SK-N-SH (cell line): ENCODE measurements at regions not wholly inside any gene's neighbourhood (a gene's known extent, or its start where the extent isn't known, plus 50 kb on each side); places are given as distances from the start of the nearest gene placed in this dataset.

Experiments
- CTCF ChIA-PET: fragments of 300-600, 350-600 bp; formaldehyde crosslinking; extraction: SDS; loops from one replicate; lab custom pipeline; 2021; lab: Yijun Ruan, JAX
- POLR2A ChIA-PET: fragments of 350-600 bp; sonication (Branson Sonifier 250); formaldehyde crosslinking; extraction: SDS; loops from one replicate; lab custom pipeline; 2020; ENCODE audit warnings: antibody characterized with exemption, inconsistent platforms; lab: Yijun Ruan, JAX
- DNase-seq: peaks from one replicate; pipeline ENCODE4 v3.0.0; 2012
- H2AFZ ChIP-seq: fragments of 200-600 bp; sonication (generic); 2 replicates; pipeline ENCODE4 v1.8.1; 2016; ENCODE audit warnings: antibody characterized with exemption, mild to moderate bottlenecking, low read depth
- H3F3A ChIP-seq: fragments of 200-600 bp; sonication (generic); replicated peaks from 2 replicates; pipeline ENCODE3; 2016; ENCODE audit warnings: antibody characterized with exemption, mild to moderate bottlenecking; ENCODE audit not compliant: insufficient read depth
- H3K27ac ChIP-seq, 2 experiments: fragments of 200-500 bp in 1 of 2; fragments of 200-600 bp in 1 of 2; sonication (Bioruptor generic) in 1 of 2; sonication (generic), shearing (Covaris generic) in 1 of 2; 2 replicates each; pipeline versions ENCODE4 v1.5.1 to v1.6.1; 2014 to 2016; ENCODE audit warnings: low read depth in 2 of 2, inconsistent platforms in 1 of 2, low read length in 1 of 2, mild to moderate bottlenecking in 1 of 2, mixed read lengths in 1 of 2
- H3K27me3 ChIP-seq: fragments of 200-600 bp; sonication (generic), shearing (Covaris generic); 2 replicates; pipeline ENCODE4 v1.6.1; 2016; ENCODE audit warnings: mixed run types; ENCODE audit not compliant: insufficient read depth
- H3K36me3 ChIP-seq, 2 experiments: fragments of 200-500 bp in 1 of 2; fragments of 200-600 bp in 1 of 2; sonication (Bioruptor generic) in 1 of 2; sonication (generic) in 1 of 2; replicated peaks in 1 of 2; 2 replicates each; pipeline versions ENCODE3 to v1.5.1; 2014 to 2016; ENCODE audit warnings: low read length in 1 of 2, mild to moderate bottlenecking in 1 of 2; ENCODE audit not compliant: insufficient read depth in 2 of 2, control insufficient read depth in 1 of 2
- H3K4me1 ChIP-seq, 2 experiments: fragments of 200-500 bp in 1 of 2; fragments of 200-600 bp in 1 of 2; sonication (Bioruptor generic) in 1 of 2; sonication (generic), shearing (Covaris generic) in 1 of 2; 2 replicates each; pipeline versions ENCODE4 v1.5.1 to v1.6.1; 2014 to 2016; ENCODE audit warnings: low read depth in 1 of 2, low read length in 1 of 2, mixed run types in 1 of 2; ENCODE audit not compliant: insufficient read depth in 2 of 2, control insufficient read depth in 1 of 2
- H3K4me2 ChIP-seq: fragments of 200-600 bp; sonication (generic), shearing (Covaris generic); 2 replicates; pipeline ENCODE4 v1.6.1; 2017; ENCODE audit warnings: mixed run types
- H3K4me3 ChIP-seq, 2 experiments: fragments of 200-500 bp in 1 of 2; fragments of 200-600 bp in 1 of 2; sonication (Bioruptor generic) in 1 of 2; sonication (generic), shearing (Covaris generic) in 1 of 2; 2 replicates each; pipeline versions ENCODE4 v1.5.1 to v1.8.1; 2014 to 2016; ENCODE audit warnings: low read depth in 2 of 2, inconsistent platforms in 1 of 2, low read length in 1 of 2, mild to moderate bottlenecking in 1 of 2, mixed read lengths in 1 of 2, moderate library complexity in 1 of 2
- H3K79me2 ChIP-seq: fragments of 200-600 bp; sonication (generic); 2 replicates; pipeline ENCODE4 v1.8.1; 2017; ENCODE audit warnings: mild to moderate bottlenecking; ENCODE audit not compliant: insufficient read depth
- H3K9ac ChIP-seq: fragments of 200-600 bp; sonication (generic); 2 replicates; pipeline ENCODE4 v1.6.1; 2017; ENCODE audit warnings: mixed run types
- H3K9me2 ChIP-seq: fragments of 200-600 bp; sonication (generic); 2 replicates; pipeline ENCODE4 v1.6.1; 2017; ENCODE audit warnings: mixed run types
- H3K9me3 ChIP-seq: fragments of 200-600 bp; sonication (generic); 2 replicates; pipeline ENCODE4 v1.6.1; 2017; ENCODE audit warnings: mixed run types, mild to moderate bottlenecking, moderate library complexity
- H4K20me1 ChIP-seq: fragments of 200-600 bp; sonication (generic); 2 replicates; pipeline ENCODE4 v1.6.1; 2017; ENCODE audit warnings: mild to moderate bottlenecking, mixed run types; ENCODE audit not compliant: insufficient read depth
- CHD2 ChIP-seq: fragments of 150-350 bp; IDR thresholded peaks from 2 replicates; pipeline ENCODE4 v1.6.1; 2018; ENCODE audit warnings: low read length; ENCODE audit not compliant: partially characterized antibody
- EP300 ChIP-seq, 2 experiments: IDR thresholded peaks; 2 replicates each; pipeline versions ENCODE4 v1.4.0 to v1.6.1; 2012; ENCODE audit warnings: borderline replicate concordance in 1 of 2, low read depth in 1 of 2, low read length in 1 of 2
- FOXJ3 ChIP-seq: sonication (generic); formaldehyde crosslinking; IDR thresholded peaks from 2 replicates; pipeline ENCODE4 v1.5.1; 2020; ENCODE audit warnings: mild to moderate bottlenecking, missing genetic modification reagents
- GABPA ChIP-seq: IDR thresholded peaks from 2 replicates; pipeline ENCODE4 v1.4.0; 2012; ENCODE audit warnings: low read depth, mild to moderate bottlenecking
- GATA2 ChIP-seq: sonication (generic); formaldehyde crosslinking; IDR thresholded peaks from 2 replicates; pipeline ENCODE4 v1.5.0; 2020; ENCODE audit warnings: mild to moderate bottlenecking, missing genetic modification reagents
- JUND ChIP-seq: IDR thresholded peaks from 2 replicates; pipeline ENCODE4 v1.4.0; 2012
- MXI1 ChIP-seq: IDR thresholded peaks from 2 replicates; pipeline ENCODE4 v1.6.1; 2012; ENCODE audit warnings: mild to moderate bottlenecking, low read depth, low read length, improper control_type of control experiment
- NFIC ChIP-seq: IDR thresholded peaks from 2 replicates; pipeline ENCODE4 v1.4.0; 2012; ENCODE audit warnings: borderline replicate concordance
- POLR2AphosphoS5 ChIP-seq: IDR thresholded peaks from 2 replicates; pipeline ENCODE4 v1.6.1; 2012; ENCODE audit warnings: low read depth, low read length
- RFX5 ChIP-seq: IDR thresholded peaks from 2 replicates; pipeline ENCODE4 v1.6.1; 2012; ENCODE audit warnings: mild to moderate bottlenecking, improper control_type of control experiment, low read length
- SIN3A ChIP-seq: IDR thresholded peaks from 2 replicates; pipeline ENCODE4 v1.6.1; 2012; ENCODE audit warnings: low read depth, mild to moderate bottlenecking, low read length, moderate library complexity, borderline replicate concordance
- SMC3 ChIP-seq: IDR thresholded peaks from 2 replicates; pipeline ENCODE4 v1.6.1; 2012; ENCODE audit warnings: low read depth, low read length, improper control_type of control experiment
- TCF12 ChIP-seq: IDR thresholded peaks from 2 replicates; pipeline ENCODE4 v1.4.0; 2012
- YY1 ChIP-seq: IDR thresholded peaks from 2 replicates; pipeline ENCODE4 v1.4.0; 2012; ENCODE audit warnings: low read depth, mild to moderate bottlenecking
- WGBS: methylation state at CpG from one replicate; pipeline ENCODE4 v1.1.6; 2017; ENCODE audit warnings: low lambda C conversion rate; 5-methylcytosine and 5-hydroxymethylcytosine counted together
- TF ChIP-seq, protein P1 (sequence below): IDR thresholded peaks from 2 replicates; pipeline ENCODE4 v1.4.0; 2012; ENCODE audit warnings: low read depth, borderline replicate concordance
- TF ChIP-seq, protein P2 (sequence below): IDR thresholded peaks from 2 replicates; pipeline ENCODE4; 2012
- TF ChIP-seq, protein P3 (sequence below): fragments of 150-350 bp; IDR thresholded peaks from 2 replicates; pipeline ENCODE4 v1.6.1; 2017; ENCODE audit warnings: antibody characterized with exemption, low read length, low read depth, borderline replicate concordance
- TF ChIP-seq, protein P4 (sequence below): fragments of 200-600 bp; sonication (generic); IDR thresholded peaks from 2 replicates; pipeline ENCODE4 v1.6.1; 2017; ENCODE audit warnings: antibody characterized with exemption, mild to moderate bottlenecking, moderate library complexity
- TF ChIP-seq, protein P5 (sequence below): IDR thresholded peaks from 2 replicates; pipeline ENCODE4 v1.4.0; 2012; ENCODE audit warnings: low read depth, borderline replicate concordance
- TF ChIP-seq, protein P6 (sequence below): IDR thresholded peaks from 2 replicates; pipeline ENCODE4 v1.4.0; 2012; ENCODE audit warnings: low read depth

DNA sequence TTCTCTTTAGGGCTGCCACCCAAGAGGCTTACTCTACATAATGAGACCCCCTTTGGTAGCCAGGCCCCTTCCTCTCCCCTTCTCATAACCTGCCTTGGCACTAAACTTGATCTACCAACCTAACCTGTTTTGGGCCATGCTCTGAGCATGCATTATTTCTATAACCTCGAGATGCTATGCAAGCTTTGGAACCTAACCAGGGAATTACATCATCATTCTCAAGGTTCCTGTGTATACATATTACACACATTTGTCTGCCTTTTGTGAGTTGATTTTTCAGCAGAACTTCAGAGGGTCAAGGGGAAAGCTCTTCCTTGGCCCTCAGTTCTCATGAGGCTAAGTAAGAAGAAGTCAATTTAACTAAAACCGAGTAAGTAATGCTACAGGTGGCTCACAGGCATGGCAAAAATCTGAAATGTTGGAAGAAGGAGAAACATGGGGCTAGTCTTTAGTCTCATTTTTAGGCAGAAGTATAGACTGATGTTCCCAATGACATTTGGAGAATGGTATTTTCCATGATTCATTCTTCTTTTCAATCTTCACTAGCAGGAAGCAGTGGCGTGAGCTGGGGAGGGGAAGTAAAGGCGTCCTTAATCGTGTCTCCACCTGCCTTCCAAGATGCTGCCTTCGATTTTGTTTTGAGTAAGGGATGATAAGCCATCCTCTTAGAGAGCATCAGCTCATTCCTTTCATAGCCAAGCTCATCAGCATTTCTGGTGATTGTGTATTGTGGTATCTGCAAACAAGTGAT lies 308.4 kb downstream of the ABCC12 start:
- DNase-seq, result no peak
- POLR2A ChIA-PET, result no interaction called here
- Histone ChIP-seq H3K9me3 (no peaks in the 10 kb centered on the region), H3K4me3 (no peak overlapping the region), H4K20me1 (no peaks in the 10 kb centered on the region), H3K36me3 (no peaks in the 10 kb centered on the region), H3K27me3 (no peaks in the 10 kb centered on the region), H2AFZ (no peak overlapping the region), H3K9me2 (no peaks in the 10 kb centered on the region), H3K27ac (no peak overlapping the region), H3F3A (no peaks in the 10 kb centered on the region), H3K79me2 (no peaks in the 10 kb centered on the region), H3K4me1 (no peaks in the 10 kb centered on the region), H3K9ac (no peak overlapping the region), H3K4me2 (no peak overlapping the region; the same call in 1 of the 2 replicates)
- CTCF ChIA-PET, result interaction anchor here (0.8 kb wide), 1 partner anchor 33 kb away, joined by 4 read pairs; no protein-coding TSS in a partner anchor
- 47% methylated on average over 6 of the region's 6 CpGs for WGBS
- no peak for TF ChIP-seq EP300 (IDR thresholded peaks at IDR 0.05; ENCODE audit: borderline replicate concordance in 1 of 2, low read depth in 1 of 2, low read length in 1 of 2)
- TF ChIP-seq SMC3, result no peak
- no peak for TF ChIP-seq GATA2 (CRISPR knock-in tag)
- TF ChIP-seq, protein P1, sequence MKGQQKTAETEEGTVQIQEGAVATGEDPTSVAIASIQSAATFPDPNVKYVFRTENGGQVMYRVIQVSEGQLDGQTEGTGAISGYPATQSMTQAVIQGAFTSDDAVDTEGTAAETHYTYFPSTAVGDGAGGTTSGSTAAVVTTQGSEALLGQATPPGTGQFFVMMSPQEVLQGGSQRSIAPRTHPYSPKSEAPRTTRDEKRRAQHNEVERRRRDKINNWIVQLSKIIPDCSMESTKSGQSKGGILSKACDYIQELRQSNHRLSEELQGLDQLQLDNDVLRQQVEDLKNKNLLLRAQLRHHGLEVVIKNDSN, result no peak
- no peak for TF ChIP-seq JUND
- TF ChIP-seq NFIC, result no peak
- no peak for TF ChIP-seq YY1
- no peak for TF ChIP-seq POLR2AphosphoS5
- TF ChIP-seq SIN3A, result no peak
- TF ChIP-seq, protein P2, sequence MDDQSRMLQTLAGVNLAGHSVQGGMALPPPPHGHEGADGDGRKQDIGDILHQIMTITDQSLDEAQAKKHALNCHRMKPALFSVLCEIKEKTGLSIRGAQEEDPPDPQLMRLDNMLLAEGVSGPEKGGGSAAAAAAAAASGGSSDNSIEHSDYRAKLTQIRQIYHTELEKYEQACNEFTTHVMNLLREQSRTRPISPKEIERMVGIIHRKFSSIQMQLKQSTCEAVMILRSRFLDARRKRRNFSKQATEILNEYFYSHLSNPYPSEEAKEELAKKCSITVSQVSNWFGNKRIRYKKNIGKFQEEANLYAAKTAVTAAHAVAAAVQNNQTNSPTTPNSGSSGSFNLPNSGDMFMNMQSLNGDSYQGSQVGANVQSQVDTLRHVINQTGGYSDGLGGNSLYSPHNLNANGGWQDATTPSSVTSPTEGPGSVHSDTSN, result no peak
- TF ChIP-seq GABPA, result no peak
- TF ChIP-seq, protein P3, sequence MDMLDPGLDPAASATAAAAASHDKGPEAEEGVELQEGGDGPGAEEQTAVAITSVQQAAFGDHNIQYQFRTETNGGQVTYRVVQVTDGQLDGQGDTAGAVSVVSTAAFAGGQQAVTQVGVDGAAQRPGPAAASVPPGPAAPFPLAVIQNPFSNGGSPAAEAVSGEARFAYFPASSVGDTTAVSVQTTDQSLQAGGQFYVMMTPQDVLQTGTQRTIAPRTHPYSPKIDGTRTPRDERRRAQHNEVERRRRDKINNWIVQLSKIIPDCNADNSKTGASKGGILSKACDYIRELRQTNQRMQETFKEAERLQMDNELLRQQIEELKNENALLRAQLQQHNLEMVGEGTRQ, result no peak
- TF ChIP-seq FOXJ3 (CRISPR knock-in tag), result no peak

DNA sequence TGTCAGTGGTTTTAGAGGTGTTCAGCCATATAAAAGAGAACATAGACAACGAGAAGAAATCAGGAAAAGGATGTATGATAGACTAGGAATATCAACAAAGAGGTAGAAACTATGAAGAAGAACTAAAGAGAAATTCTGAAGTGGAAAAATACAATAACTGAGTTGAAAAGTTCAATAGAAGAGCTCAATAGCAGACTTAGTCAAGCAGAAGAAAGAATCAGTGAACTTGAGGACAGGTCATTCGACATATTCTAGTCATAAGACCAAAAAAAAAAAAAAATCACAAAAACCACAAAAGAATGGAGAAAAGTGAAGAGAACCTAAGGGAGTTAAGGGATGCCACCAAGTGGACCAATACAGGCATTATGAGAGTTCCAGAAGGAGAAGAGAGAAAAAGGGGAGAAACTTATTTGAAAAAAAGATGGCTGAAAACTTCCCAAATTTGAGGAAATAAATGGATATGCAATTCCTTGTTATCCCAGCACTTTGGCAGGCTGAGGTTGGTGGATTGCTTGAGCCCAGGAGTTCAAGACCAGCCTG lies 321.2 kb downstream of the ABCC12 start:
- CTCF ChIA-PET, result no interaction called here
- no peaks in the 10 kb centered on the region for H4K20me1 ChIP-seq
- no peak overlapping the region for H2AFZ ChIP-seq
- no peaks in the 10 kb centered on the region for H3K27me3 ChIP-seq
- H3K4me3 ChIP-seq, result no peak overlapping the region
- no peak overlapping the region for H3K4me2 ChIP-seq
- H3K4me1 ChIP-seq, result no peaks in the 10 kb centered on the region; a peak in 1 of 4 replicates
- WGBS, result 5% methylated on average over 2 of the region's 2 CpGs
- H3K9me3 ChIP-seq, result no peaks in the 10 kb centered on the region
- no peak overlapping the region for H3K9ac ChIP-seq
- DNase-seq, result no peak
- H3K9me2 ChIP-seq, result no peaks in the 10 kb centered on the region
- POLR2A ChIA-PET, result no interaction called here
- no peaks in the 10 kb centered on the region for H3K36me3 ChIP-seq
- H3K79me2 ChIP-seq, result no peaks in the 10 kb centered on the region
- no peaks in the 10 kb centered on the region for H3F3A ChIP-seq
- H3K27ac ChIP-seq, result no peak overlapping the region
- no peak for TF ChIP-seq GATA2 (CRISPR knock-in tag)
- TF ChIP-seq, protein P4, sequence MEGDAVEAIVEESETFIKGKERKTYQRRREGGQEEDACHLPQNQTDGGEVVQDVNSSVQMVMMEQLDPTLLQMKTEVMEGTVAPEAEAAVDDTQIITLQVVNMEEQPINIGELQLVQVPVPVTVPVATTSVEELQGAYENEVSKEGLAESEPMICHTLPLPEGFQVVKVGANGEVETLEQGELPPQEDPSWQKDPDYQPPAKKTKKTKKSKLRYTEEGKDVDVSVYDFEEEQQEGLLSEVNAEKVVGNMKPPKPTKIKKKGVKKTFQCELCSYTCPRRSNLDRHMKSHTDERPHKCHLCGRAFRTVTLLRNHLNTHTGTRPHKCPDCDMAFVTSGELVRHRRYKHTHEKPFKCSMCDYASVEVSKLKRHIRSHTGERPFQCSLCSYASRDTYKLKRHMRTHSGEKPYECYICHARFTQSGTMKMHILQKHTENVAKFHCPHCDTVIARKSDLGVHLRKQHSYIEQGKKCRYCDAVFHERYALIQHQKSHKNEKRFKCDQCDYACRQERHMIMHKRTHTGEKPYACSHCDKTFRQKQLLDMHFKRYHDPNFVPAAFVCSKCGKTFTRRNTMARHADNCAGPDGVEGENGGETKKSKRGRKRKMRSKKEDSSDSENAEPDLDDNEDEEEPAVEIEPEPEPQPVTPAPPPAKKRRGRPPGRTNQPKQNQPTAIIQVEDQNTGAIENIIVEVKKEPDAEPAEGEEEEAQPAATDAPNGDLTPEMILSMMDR, result no peak
- TF ChIP-seq RFX5, result no peak
- no peak for TF ChIP-seq CHD2
- no peak for TF ChIP-seq TCF12
- TF ChIP-seq, protein P5, sequence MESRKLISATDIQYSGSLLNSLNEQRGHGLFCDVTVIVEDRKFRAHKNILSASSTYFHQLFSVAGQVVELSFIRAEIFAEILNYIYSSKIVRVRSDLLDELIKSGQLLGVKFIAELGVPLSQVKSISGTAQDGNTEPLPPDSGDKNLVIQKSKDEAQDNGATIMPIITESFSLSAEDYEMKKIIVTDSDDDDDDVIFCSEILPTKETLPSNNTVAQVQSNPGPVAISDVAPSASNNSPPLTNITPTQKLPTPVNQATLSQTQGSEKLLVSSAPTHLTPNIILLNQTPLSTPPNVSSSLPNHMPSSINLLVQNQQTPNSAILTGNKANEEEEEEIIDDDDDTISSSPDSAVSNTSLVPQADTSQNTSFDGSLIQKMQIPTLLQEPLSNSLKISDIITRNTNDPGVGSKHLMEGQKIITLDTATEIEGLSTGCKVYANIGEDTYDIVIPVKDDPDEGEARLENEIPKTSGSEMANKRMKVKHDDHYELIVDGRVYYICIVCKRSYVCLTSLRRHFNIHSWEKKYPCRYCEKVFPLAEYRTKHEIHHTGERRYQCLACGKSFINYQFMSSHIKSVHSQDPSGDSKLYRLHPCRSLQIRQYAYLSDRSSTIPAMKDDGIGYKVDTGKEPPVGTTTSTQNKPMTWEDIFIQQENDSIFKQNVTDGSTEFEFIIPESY, result no peak
- TF ChIP-seq, protein P6, sequence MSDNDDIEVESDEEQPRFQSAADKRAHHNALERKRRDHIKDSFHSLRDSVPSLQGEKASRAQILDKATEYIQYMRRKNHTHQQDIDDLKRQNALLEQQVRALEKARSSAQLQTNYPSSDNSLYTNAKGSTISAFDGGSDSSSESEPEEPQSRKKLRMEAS, result no peak
- TF ChIP-seq FOXJ3 (CRISPR knock-in tag), result no peak
- no peak for TF ChIP-seq SIN3A
- TF ChIP-seq MXI1, result no peak
